Liver (tissue), 8 donors: ENCODE measurements at regions not wholly inside any gene's neighbourhood (a gene's known extent, or its start where the extent isn't known, plus 50 kb on each side); places are given as distances from the start of the nearest gene placed in this dataset.

Source experiments
- DNase-seq: peaks from one replicate; pipeline ENCODE4 v3.0.0-alpha.2; 2017; ENCODE audit warnings: low spot score
- H3K27ac ChIP-seq, 2 donors: one replicate each; pipeline ENCODE4 v1.7.0; 2013; ENCODE audit warnings: inconsistent platforms in 2 of 2, low read length in 2 of 2, control low read depth in 1 of 2, low read depth in 1 of 2, mild to moderate bottlenecking in 1 of 2
- H3K27me3 ChIP-seq, 4 donors: one replicate each; pipeline versions ENCODE4 v1.6.1 to v1.7.0; 2013; ENCODE audit warnings: low read length in 3 of 4, inconsistent platforms in 1 of 4, mild to moderate bottlenecking in 1 of 4, moderate library complexity in 1 of 4; ENCODE audit not compliant: control insufficient read depth in 4 of 4, insufficient read depth in 4 of 4
- H3K36me3 ChIP-seq, 4 donors: one replicate each; pipeline versions ENCODE4 v1.6.1 to v1.7.0; 2013; ENCODE audit warnings: low read length in 3 of 4, mild to moderate bottlenecking in 3 of 4, low read depth in 1 of 4, moderate library complexity in 1 of 4; ENCODE audit not compliant: control insufficient read depth in 4 of 4, insufficient read depth in 3 of 4
- H3K4me1 ChIP-seq, 4 donors: one replicate each; pipeline versions ENCODE4 v1.6.1 to v1.7.0; 2013; ENCODE audit warnings: low read length in 3 of 4, mild to moderate bottlenecking in 3 of 4, moderate library complexity in 1 of 4; ENCODE audit not compliant: control insufficient read depth in 4 of 4, insufficient read depth in 4 of 4
- H3K4me3 ChIP-seq, 3 donors: one replicate each; pipeline versions ENCODE4 v1.6.1 to v1.7.0; 2013; ENCODE audit warnings: low read length in 3 of 3, control low read depth in 1 of 3, low read depth in 1 of 3, mild to moderate bottlenecking in 1 of 3
- H3K9ac ChIP-seq, 2 donors: one replicate each; pipeline ENCODE4 v1.7.0; 2013; ENCODE audit warnings: low read length in 2 of 2, mild to moderate bottlenecking in 2 of 2, moderate library complexity in 2 of 2, control low read depth in 1 of 2, low read depth in 1 of 2
- H3K9me3 ChIP-seq, 4 donors: one replicate each; pipeline versions ENCODE4 v1.6.1 to v1.7.0; 2013; ENCODE audit warnings: low read length in 3 of 4; ENCODE audit not compliant: control insufficient read depth in 4 of 4
- EGR1 ChIP-seq, 2 donors: IDR thresholded peaks; 2 replicates each; pipeline ENCODE4 v1.6.1; 2016 to 2018; ENCODE audit warnings: antibody characterized with exemption in 2 of 2, low read depth in 2 of 2
- FOXA2 ChIP-seq: IDR thresholded peaks from 2 replicates; pipeline ENCODE4 v1.6.1; 2016; ENCODE audit warnings: antibody characterized with exemption
- HNF4A ChIP-seq, 2 donors: conservative IDR thresholded peaks; 2 replicates each; pipeline ENCODE4 v1.6.1; 2016; ENCODE audit warnings: antibody characterized with exemption in 2 of 2, mild to moderate bottlenecking in 2 of 2
- HNF4G ChIP-seq: IDR thresholded peaks from 2 replicates; pipeline ENCODE4 v1.6.1; 2016; ENCODE audit warnings: antibody characterized with exemption
- NR2F2 ChIP-seq: IDR thresholded peaks from 2 replicates; pipeline ENCODE4 v1.6.1; 2016; ENCODE audit warnings: antibody characterized with exemption
- RAD21 ChIP-seq, 2 donors: IDR thresholded peaks; 2 replicates each; pipeline ENCODE4 v1.6.1; 2016; ENCODE audit warnings: antibody characterized with exemption in 2 of 2, mild to moderate bottlenecking in 2 of 2
- REST ChIP-seq: IDR thresholded peaks from 2 replicates; pipeline ENCODE4 v1.6.1; 2016; ENCODE audit warnings: antibody characterized with exemption, mild to moderate bottlenecking
- SP1 ChIP-seq: IDR thresholded peaks from 2 replicates; pipeline ENCODE4 v1.6.1; 2018; ENCODE audit warnings: antibody characterized with exemption, mild to moderate bottlenecking
- YY1 ChIP-seq: IDR thresholded peaks from 2 replicates; pipeline ENCODE4 v1.6.1; 2016; ENCODE audit warnings: antibody characterized with exemption, mild to moderate bottlenecking
- WGBS: extraction: QIAGEN DNeasy Blood & Tissue Kit; methylation state at CpG from one replicate; pipeline ENCODE4 v1.1.7; 2013; 5-methylcytosine and 5-hydroxymethylcytosine counted together
- TF ChIP-seq, protein P1 (sequence below): fragments of 150-350 bp; IDR thresholded peaks from 2 replicates; pipeline ENCODE4 v1.5.1; 2017; ENCODE audit warnings: improper control_type of control experiment, low read depth, low read length; ENCODE audit not compliant: missing input control
- TF ChIP-seq, protein P2 (sequence below): IDR thresholded peaks from 2 replicates; pipeline ENCODE4 v1.6.1; 2016; ENCODE audit warnings: antibody characterized with exemption
- TF ChIP-seq, protein P3 (sequence below): IDR thresholded peaks from 2 replicates; pipeline ENCODE4 v1.6.1; 2016; ENCODE audit warnings: antibody characterized with exemption
- donor health status: healthy.
- donor health status: healthy.
- donor health status: healthy.
- donor health status: healthy.
- donor health status: healthy.

DNA sequence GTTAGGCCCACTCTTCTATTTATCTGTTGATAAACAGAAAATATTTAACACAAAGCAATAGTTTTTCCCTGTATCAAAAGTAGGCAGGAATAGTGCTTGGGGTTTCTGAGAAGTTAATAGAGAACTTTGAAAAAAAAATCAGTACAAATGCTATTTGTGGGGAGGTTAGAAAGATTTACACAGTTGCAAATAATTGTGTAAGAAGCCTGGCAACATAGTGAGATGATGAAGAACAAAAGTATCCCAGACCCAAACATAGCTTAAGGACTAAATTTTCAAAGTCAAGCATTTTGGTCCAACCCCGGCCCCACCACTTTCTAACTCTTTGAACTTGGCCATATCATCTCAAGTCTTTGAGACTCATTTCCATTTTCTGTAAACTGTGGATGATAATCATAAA is 687.5 kb upstream of the TMEM132C start:
- H3K36me3 ChIP-seq = no peaks in the 10 kb centered on the region
- H3K4me3 ChIP-seq = no peak overlapping the region
- 93% methylated on average over 1 of the region's 1 CpG for WGBS
- H3K27me3 ChIP-seq = no peaks in the 10 kb centered on the region
- no peak overlapping the region for H3K27ac ChIP-seq
- no peaks in the 10 kb centered on the region for H3K9me3 ChIP-seq
- TF ChIP-seq NR2F2 (no peak), YY1 (no peak), RAD21 (IDR thresholded peaks at IDR 0.05) (no peak), HNF4A (conservative IDR thresholded peaks at IDR 0.05) (no peak), EGR1 (IDR thresholded peaks at IDR 0.05; ENCODE audit: low read depth in 2 of 2) (no peak), REST (no peak)
- TF ChIP-seq, protein P1, sequence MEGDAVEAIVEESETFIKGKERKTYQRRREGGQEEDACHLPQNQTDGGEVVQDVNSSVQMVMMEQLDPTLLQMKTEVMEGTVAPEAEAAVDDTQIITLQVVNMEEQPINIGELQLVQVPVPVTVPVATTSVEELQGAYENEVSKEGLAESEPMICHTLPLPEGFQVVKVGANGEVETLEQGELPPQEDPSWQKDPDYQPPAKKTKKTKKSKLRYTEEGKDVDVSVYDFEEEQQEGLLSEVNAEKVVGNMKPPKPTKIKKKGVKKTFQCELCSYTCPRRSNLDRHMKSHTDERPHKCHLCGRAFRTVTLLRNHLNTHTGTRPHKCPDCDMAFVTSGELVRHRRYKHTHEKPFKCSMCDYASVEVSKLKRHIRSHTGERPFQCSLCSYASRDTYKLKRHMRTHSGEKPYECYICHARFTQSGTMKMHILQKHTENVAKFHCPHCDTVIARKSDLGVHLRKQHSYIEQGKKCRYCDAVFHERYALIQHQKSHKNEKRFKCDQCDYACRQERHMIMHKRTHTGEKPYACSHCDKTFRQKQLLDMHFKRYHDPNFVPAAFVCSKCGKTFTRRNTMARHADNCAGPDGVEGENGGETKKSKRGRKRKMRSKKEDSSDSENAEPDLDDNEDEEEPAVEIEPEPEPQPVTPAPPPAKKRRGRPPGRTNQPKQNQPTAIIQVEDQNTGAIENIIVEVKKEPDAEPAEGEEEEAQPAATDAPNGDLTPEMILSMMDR = no peak
- no peaks in the 10 kb centered on the region for H3K4me1 ChIP-seq
- no peak overlapping the region for H3K9ac ChIP-seq
- DNase-seq = no peak

GRCh38 chr12:127582074-127582473 is 684.9 kb upstream of the TMEM132C start:
- no peak for TF ChIP-seq NR2F2

DNA sequence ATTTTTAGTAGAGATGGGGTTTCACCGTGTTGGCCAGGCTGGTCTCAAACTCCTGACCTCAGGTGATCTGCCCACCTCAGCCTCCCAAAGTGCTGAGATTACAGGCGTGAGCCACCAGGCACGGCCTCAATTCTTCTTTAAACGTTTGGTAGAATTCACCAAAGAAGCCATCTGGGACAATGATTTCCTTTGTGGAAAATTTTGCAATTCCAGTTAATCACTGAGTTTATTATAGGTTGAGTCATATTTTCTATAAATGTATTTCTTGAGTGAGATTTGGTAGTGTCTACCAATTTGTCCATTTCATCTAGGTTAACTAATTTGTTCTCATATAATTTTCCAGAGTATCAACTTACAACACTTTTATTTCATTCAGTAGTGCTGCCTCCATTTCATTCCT is 683.9 kb upstream of the TMEM132C start:
- TF ChIP-seq, protein P2, sequence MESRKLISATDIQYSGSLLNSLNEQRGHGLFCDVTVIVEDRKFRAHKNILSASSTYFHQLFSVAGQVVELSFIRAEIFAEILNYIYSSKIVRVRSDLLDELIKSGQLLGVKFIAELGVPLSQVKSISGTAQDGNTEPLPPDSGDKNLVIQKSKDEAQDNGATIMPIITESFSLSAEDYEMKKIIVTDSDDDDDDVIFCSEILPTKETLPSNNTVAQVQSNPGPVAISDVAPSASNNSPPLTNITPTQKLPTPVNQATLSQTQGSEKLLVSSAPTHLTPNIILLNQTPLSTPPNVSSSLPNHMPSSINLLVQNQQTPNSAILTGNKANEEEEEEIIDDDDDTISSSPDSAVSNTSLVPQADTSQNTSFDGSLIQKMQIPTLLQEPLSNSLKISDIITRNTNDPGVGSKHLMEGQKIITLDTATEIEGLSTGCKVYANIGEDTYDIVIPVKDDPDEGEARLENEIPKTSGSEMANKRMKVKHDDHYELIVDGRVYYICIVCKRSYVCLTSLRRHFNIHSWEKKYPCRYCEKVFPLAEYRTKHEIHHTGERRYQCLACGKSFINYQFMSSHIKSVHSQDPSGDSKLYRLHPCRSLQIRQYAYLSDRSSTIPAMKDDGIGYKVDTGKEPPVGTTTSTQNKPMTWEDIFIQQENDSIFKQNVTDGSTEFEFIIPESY = no peak
- TF ChIP-seq, protein P3, sequence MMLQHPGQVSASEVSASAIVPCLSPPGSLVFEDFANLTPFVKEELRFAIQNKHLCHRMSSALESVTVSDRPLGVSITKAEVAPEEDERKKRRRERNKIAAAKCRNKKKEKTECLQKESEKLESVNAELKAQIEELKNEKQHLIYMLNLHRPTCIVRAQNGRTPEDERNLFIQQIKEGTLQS = no peak
- TF ChIP-seq SP1 = no peak
- no peak for TF ChIP-seq FOXA2
- no peak for TF ChIP-seq EGR1 (IDR thresholded peaks at IDR 0.05; ENCODE audit: low read depth in 2 of 2)
- TF ChIP-seq HNF4G = no peak
- TF ChIP-seq REST = no peak
- peaks cover 0 to 4% (median 0%) of the 10 kb centered on the region in 4 donors for H3K9me3 ChIP-seq
- no peaks in the 10 kb centered on the region for H3K27me3 ChIP-seq
- H3K36me3 ChIP-seq = no peaks in the 10 kb centered on the region
- DNase-seq = no peak
- 78% methylated on average over 4 of the region's 4 CpGs for WGBS
- H3K27ac ChIP-seq = no peak overlapping the region
- H3K4me3 ChIP-seq = no peak overlapping the region
- no peaks in the 10 kb centered on the region for H3K4me1 ChIP-seq
- H3K9ac ChIP-seq = no peak overlapping the region

More at GRCh38 chr12:127582074-127582473, 684.9 kb upstream of the TMEM132C start:
- whole genome bisulfite sequencing = 58% methylated on average over 6 of the region's 6 CpGs
- Histone ChIP-seq H3K27ac (no peak overlapping the region), H3K36me3 (no peaks in the 10 kb centered on the region), H3K4me1 (no peaks in the 10 kb centered on the region), H3K9me3 (peaks cover 0 to 4% (median 0%) of the 10 kb centered on the region in 4 donors), H3K4me3 (no peak overlapping the region), H3K9ac (no peak overlapping the region), H3K27me3 (no peaks in the 10 kb centered on the region)
- DNase-seq = no peak
